ENCODE measurements at regions not wholly inside any gene's neighbourhood (a gene's known extent, or its start where the extent isn't known, plus 50 kb on each side); places are given as distances from the start of the nearest gene placed in this dataset.
"Not testable (repeated sequence)": the region's sequence is repeated elsewhere in the genome, so short reads cannot be mapped to it uniquely, and the experiment has no call there.

DNA sequence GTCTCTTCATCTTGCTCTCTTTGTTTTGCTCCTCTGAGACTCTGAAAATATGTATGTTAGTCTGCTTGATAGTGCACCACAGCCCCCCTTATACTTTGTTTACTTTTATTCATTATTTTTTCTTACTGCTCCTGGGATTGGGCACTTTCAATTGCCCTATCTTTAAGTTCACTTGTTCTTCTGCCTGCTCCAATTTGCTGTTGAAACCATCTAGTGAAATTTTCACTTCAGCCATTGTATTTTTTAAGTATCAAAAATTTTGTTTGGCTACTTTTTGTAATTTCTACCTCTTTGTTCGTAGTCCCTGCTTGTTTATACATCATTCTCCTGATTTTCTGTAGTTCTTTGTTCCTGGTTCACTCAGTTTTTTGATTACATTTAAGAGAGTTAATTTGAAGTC lies 223.3 kb downstream of the SLC38A4 start:
- TF ChIP-seq, protein P1, sequence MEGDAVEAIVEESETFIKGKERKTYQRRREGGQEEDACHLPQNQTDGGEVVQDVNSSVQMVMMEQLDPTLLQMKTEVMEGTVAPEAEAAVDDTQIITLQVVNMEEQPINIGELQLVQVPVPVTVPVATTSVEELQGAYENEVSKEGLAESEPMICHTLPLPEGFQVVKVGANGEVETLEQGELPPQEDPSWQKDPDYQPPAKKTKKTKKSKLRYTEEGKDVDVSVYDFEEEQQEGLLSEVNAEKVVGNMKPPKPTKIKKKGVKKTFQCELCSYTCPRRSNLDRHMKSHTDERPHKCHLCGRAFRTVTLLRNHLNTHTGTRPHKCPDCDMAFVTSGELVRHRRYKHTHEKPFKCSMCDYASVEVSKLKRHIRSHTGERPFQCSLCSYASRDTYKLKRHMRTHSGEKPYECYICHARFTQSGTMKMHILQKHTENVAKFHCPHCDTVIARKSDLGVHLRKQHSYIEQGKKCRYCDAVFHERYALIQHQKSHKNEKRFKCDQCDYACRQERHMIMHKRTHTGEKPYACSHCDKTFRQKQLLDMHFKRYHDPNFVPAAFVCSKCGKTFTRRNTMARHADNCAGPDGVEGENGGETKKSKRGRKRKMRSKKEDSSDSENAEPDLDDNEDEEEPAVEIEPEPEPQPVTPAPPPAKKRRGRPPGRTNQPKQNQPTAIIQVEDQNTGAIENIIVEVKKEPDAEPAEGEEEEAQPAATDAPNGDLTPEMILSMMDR (conservative IDR thresholded peaks at IDR 0.05) = no peak
- TF ChIP-seq ZFX (IDR thresholded peaks at IDR 0.05) = no peak
- no peak overlapping the region for H3K27ac ChIP-seq

GRCh38 chr12:46590991-46591703 lies 218.6 kb upstream of the SLC38A2 start:
- H3K27ac ChIP-seq = no peak overlapping the region
- no peak for TF ChIP-seq ZFX (IDR thresholded peaks at IDR 0.05)
- TF ChIP-seq, protein P1 (conservative IDR thresholded peaks at IDR 0.05) = no peak

DNA sequence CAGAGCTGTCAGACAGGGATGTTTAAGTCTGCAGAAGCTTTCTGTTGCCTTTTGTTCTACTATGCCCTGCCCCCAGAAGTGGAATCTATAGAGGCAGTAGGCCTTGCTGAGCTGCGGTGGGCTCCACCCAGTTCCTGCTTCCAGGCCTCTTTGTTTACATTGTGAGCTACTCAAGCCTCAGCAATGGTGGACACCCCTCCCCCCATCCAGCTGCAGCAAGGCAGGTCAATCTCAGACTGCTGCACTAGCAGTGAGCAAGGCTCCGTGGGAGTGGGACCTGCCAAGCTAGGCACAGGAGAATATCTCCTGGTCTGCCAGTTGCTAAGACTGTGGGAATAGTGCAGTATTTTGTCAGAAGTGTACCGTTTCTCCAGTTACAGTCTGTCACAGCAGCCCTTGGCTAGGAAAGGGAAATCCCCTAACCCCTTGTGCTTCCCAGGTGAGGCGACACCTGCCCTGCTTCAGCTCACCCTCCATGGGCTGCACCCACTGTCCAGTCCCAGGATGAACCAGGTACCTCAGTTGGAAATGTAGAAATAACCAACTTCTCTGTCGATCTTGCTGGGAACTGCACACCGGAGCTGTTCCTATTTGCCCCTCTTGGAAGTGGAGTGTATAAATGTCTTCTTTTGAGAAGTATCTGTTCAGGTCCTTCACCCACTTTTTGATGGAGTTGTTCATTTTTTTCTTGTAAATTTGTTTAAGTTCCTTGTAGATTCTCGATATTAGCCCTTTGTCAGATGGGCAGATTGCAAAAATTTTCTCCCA lies 213.5 kb upstream of the SLC38A2 start:
- no peak overlapping the region for H3K27ac ChIP-seq
- TF ChIP-seq ZFX (IDR thresholded peaks at IDR 0.05) = no peak
- TF ChIP-seq, protein P1 (conservative IDR thresholded peaks at IDR 0.05) = no peak

- H3K27ac ChIP-seq = not testable (repeated sequence)
Measured at GRCh38 chr12:46584098-46584497, 211.5 kb upstream of the SLC38A2 start.

GRCh38 chr12:46581990-46582389 lies 209.4 kb upstream of the SLC38A2 start:
- not testable (repeated sequence) for H3K27ac ChIP-seq

DNA sequence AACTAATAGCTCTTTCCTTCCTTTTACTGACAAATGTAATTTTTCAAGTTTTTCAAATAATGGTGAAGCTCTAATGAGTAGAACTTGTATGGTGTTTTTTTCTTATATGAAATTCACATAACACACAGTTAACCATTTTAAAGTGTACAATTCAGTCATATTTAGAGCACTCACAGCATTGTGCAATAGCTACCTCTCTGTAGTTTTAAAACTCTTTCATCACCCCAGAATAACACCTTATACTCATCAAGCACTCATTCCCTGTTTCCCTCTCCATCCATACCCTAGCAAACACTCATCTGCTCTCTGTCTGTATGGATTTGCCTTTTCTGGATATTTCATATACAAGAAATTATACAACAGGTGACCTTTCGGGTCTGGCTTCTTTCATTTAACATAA lies 207.9 kb upstream of the SLC38A2 start:
- H3K27ac ChIP-seq = no peak overlapping the region
- no peak for TF ChIP-seq ZFX (IDR thresholded peaks at IDR 0.05)
- TF ChIP-seq, protein P1 (conservative IDR thresholded peaks at IDR 0.05) = no peak

- no peak for TF ChIP-seq ZFX (IDR thresholded peaks at IDR 0.05)
- TF ChIP-seq, protein P1 (conservative IDR thresholded peaks at IDR 0.05) = no peak
- H3K27ac ChIP-seq = no peak overlapping the region
Measured at GRCh38 chr12:46579474-46579873, 206.9 kb upstream of the SLC38A2 start.

- no peak overlapping the region for H3K27ac ChIP-seq
- no peak for TF ChIP-seq ZFX (IDR thresholded peaks at IDR 0.05)
- TF ChIP-seq, protein P1 (conservative IDR thresholded peaks at IDR 0.05) = no peak
Measured at GRCh38 chr12:46578190-46578982, 205.8 kb upstream of the SLC38A2 start.

All from C4-2B (cell line).